ENCODE measurements at regions not wholly inside any gene's neighbourhood (a gene's known extent, or its start where the extent isn't known, plus 50 kb on each side); places are given as distances from the start of the nearest gene placed in this dataset.
"Not testable (repeated sequence)": the region's sequence is repeated elsewhere in the genome, so short reads cannot be mapped to it uniquely, and the experiment has no call there.

DNA sequence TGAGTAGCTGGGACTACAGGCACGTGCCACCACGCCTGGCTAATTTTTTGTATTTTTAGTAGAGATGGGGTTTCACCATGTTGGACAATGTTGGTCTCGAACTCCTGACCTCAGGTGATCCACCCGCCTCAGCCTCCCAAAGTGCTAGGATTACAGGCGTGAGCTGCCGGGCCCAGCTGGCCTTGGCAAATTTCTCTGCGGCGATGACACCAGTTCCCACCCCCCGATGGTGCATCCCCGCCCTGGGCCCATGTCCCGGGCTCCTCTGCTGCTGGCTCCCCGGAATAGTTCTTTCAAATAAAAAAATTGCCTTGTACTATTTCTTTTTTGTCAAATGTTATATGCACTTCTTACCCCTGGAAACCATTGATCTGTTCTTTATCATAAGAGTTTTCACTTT is 171.5 kb upstream of the SPHKAP start:
- intact Hi-C loops (cut with micrococcal nuclease), result not testable (repeated sequence)

DNA sequence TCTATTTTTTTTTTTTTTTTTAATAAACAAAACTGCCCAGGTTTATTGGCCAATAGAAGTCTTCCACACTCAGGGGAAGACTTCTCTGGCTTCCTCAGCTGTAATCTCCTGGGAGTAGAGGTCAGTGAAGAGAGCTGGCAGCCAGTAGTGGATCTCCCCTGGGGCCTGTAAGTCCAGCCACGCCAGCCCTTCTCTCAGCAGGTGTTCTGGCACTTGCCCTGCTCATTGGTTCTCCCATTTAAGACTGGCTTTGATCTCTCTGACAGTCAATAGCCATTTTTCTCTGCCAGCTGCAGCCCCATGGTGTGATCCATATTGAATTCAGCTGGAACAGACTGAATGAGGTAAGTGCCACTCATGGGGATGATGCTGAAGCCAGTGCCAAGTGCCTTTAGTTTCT is 170.6 kb upstream of the SPHKAP start:
- intact Hi-C loops (cut with micrococcal nuclease), result no loop called here

DNA sequence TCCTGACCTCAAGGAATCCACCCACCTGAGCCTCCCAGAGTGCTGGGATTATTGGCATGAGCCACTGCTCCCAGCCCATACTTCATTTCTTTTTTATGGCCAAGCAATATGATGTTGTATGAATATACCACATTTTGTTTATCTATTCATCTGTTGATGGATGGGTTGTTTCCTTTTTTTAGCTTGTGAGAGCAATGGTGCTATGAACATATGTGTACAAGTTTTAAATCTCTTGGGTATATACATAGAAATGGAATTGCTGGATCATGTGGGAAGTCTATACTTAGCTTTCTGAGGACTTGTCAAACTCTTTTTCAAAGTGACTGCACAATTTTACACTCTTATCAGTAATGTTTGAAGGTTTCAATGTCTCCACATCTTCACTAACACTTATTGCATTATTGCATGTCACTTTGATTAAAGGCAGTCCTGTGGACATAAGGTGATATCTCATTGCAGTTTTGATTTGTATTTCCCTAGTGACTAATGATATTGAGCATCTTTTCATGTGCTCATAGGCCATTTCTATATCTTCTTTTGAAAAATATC is 167.1 kb upstream of the SPHKAP start:
- intact Hi-C loops (cut with micrococcal nuclease), result no loop called here

- intact Hi-C loops (cut with micrococcal nuclease), result no loop called here
Measured at GRCh38 chr2:228344531-228344930, 163.0 kb upstream of the SPHKAP start.

GRCh38 chr2:228339525-228339924 is 158.0 kb upstream of the SPHKAP start:
- intact Hi-C loops (cut with micrococcal nuclease), result no loop called here

DNA sequence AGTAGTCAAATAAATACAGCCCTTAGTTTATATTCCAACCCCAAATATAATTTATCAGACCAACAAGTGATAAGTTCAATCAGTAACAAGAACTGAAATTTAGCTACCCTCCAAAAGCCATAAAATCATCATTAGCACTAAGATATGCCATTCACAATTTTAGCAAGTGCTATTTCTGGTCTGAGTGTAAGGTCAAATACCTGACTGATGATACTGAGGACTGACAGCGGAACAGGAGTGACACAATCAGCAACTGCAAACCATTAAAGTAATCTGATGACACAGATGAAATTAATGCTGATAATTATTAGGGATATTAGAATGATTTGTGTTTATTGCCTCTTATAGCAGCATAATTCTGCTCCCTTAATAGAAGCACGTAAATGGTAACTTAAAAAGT is 152.7 kb upstream of the SPHKAP start:
- intact Hi-C loops (cut with micrococcal nuclease), result no loop called here

DNA sequence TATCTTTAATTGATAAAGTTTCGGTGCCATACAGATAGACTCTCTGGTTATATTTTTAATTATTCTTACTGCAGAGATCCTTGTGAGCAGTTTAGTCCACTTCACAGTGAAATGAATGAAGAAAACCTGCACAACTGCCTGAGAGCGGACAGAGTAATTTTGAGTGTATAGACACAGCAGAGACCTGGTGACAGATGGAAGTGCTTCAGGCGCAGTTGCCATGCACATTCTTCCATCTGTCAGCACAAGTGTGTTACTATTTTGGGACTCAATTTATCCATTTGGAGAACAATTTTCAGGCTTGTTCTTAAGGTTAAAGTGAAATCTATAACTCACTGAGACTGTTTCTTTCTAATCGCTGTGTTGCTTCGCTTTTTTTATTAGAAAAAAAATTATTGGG is 147.8 kb upstream of the SPHKAP start:
- intact Hi-C loops (cut with micrococcal nuclease), result no loop called here

GRCh38 chr2:228321015-228321414 is 139.5 kb upstream of the SPHKAP start:
- intact Hi-C loops (cut with micrococcal nuclease), result loop anchor here (5.0 kb wide), 1 partner anchor 79 kb away; no protein-coding TSS in a partner anchor

DNA sequence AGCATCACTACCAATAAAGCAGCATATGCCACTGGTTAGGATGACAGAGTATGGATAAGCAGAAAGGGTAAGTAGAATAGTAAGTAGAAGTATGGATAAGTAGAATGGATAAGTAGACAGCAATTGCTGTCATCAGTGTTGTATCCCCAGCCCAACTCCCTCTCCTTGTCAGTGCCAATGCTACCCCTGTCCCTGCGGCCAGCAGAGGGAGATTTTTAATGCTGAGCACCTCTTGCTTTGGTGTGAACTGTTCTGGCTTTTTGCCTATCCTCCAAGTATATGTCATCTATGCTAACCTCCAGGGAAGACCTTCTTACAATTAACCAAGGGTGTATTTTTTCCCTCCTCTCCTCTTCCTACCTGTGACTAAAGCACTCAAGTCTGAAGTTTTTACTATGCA is 136.7 kb upstream of the SPHKAP start:
- intact Hi-C loops (cut with micrococcal nuclease), result no loop called here

GRCh38 chr2:228312172-228312571 is 130.7 kb upstream of the SPHKAP start:
- intact Hi-C loops (cut with micrococcal nuclease), result no loop called here

DNA sequence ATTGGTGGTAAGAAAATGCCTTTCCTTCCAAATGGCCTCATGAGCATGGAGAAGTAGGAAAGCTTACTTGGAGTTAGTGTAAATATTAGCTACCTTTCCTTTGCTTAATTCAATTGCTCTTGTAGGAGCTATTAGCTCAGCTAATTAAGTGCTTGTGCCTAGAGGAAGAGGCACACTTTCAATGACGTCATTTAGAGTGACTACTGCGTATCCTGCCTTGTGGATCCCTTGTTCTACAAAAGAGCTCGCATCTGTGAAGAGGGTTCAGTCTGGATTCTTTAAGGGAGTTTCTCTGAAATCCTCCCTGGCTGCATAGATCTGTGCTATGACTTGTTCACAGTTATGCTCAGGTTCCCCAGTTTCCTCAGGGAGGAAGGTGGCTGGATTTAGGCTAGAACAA is 122.5 kb upstream of the SPHKAP start:
- intact Hi-C loops (cut with micrococcal nuclease), result no loop called here

DNA sequence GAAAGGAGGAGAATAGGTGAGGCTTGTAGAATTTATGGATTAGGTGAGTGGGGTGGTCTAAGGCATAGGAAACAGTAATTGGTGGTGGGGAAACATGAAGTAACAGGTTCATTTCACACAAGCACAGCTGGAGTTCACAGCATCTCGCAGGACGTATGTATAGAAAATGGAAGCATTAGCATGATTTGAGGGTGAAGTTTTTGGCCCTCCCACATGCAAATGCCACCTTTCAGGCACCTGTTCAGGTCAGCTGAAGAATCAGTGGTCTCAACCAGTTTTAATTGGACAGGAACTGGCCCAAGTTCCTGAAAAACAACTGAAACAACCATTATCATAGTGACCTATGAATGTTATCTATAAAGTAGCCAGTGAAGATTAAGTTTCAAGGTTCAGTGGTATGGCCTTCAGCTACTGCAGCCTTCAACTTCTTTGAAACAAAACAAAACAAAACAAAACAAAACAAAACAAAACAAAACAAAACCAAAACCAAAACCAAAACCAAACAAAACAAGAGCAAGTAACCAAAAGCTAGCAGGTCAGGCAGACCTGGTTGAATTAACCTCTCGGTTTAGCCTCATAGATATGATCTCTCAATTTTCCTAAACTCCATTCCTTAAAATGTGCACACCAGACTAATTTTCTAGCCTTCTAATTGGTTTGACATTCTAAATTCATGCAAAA is 102.1 kb upstream of the SPHKAP start:
- intact Hi-C loops (cut with micrococcal nuclease), result no loop called here

GRCh38 chr2:228282376-228282775 is 100.9 kb upstream of the SPHKAP start:
- intact Hi-C loops (cut with micrococcal nuclease), result no loop called here

GRCh38 chr2:228273159-228273558 is 91.7 kb upstream of the SPHKAP start:
- intact Hi-C loops (cut with micrococcal nuclease), result no loop called here

GRCh38 chr2:228269351-228269750 is 87.9 kb upstream of the SPHKAP start:
- intact Hi-C loops (cut with micrococcal nuclease), result no loop called here

DNA sequence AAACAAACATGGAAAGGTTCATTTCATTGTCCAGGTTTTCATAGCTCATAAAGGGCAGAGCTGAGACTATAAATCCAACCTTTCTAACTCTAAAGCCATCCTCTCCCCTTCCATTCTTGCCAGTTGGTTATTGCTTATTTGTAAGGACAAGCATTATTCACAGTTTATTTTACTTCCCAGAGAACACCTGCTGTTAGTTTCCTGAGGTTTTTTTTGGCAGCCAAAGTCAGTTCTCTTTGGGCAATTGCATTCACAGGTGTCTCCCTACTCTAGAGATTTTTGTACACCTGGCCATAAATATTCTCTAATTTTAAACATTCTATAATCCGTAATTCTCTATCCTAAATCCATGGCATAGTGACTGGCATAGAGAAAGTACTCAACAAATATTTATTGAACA is 87.3 kb upstream of the SPHKAP start:
- intact Hi-C loops (cut with micrococcal nuclease), result loop anchor here (1.0 kb wide), 1 partner anchor 10 kb away; no protein-coding TSS in a partner anchor

- intact Hi-C loops (cut with micrococcal nuclease), result loop anchor here (1.0 kb wide), 1 partner anchor 10 kb away; no protein-coding TSS in a partner anchor
Measured at GRCh38 chr2:228268301-228268700, 86.8 kb upstream of the SPHKAP start.

GRCh38 chr2:228263156-228263555 is 81.7 kb upstream of the SPHKAP start:
- intact Hi-C loops (cut with micrococcal nuclease), result no loop called here

- intact Hi-C loops (cut with micrococcal nuclease), result no loop called here
Measured at GRCh38 chr2:228261546-228261945, 80.1 kb upstream of the SPHKAP start.

DNA sequence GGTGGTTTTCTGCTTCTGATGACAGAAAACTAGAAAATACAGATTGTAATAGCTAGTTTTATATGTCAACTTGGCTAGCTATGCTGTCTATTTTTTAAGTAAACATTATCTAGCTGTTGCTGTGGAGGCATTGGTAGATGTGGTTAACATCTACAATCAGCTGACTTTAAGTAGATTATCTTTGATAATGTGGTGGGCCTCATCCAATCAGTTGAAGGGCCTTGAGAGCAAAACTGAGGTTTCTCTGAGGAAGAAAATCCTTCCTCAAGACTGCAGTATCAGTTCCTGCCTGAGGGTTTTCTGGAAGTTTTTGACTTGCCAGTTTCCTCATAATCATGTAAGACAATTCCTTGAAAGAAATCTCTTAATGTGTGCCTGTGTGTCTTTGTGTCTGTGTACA is 75.9 kb upstream of the SPHKAP start:
- intact Hi-C loops (cut with micrococcal nuclease), result no loop called here

GRCh38 chr2:228253752-228254151 is 72.3 kb upstream of the SPHKAP start:
- intact Hi-C loops (cut with micrococcal nuclease), result no loop called here

DNA sequence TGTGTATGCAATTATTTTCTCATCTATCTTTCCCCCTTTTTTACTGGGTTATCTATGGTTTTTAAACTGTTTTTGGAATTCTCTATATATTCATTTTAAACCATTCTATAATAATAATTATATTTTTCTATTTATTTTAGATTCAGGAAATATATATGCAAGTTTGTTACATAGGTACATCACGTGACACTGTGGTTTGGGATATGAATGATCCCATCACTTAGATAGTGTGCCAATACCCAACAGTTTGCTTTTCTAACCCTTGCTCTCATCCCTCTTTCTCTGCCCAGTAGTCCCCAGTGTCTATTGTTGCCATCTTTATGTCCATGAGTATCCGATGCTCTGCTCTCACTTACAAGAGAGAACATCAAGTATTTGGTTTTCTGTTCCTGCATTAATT is 65.8 kb upstream of the SPHKAP start:
- intact Hi-C loops (cut with micrococcal nuclease), result no loop called here

GRCh38 chr2:228245601-228246000 is 64.1 kb upstream of the SPHKAP start:
- intact Hi-C loops (cut with micrococcal nuclease), result no loop called here

Data from T-helper 1 cell treated with Interleukin-12 subunit alpha and Interleukin-12 subunit beta and Interleukin-4 antibody, amounts not matched to agents 30 ng/mL and 1 ng/mL, for 36 hours (primary cell).